H1 (cell line): ENCODE measurements at regions not wholly inside any gene's neighbourhood (a gene's known extent, or its start where the extent isn't known, plus 50 kb on each side); places are given as distances from the start of the nearest gene placed in this dataset.

Experiments used
- GTF2F1 ChIP-seq: IDR thresholded peaks from 2 replicates; pipeline ENCODE4 v1.6.1; 2012; ENCODE audit warnings: low read depth, low read length, improper control_type of control experiment, borderline replicate concordance

DNA sequence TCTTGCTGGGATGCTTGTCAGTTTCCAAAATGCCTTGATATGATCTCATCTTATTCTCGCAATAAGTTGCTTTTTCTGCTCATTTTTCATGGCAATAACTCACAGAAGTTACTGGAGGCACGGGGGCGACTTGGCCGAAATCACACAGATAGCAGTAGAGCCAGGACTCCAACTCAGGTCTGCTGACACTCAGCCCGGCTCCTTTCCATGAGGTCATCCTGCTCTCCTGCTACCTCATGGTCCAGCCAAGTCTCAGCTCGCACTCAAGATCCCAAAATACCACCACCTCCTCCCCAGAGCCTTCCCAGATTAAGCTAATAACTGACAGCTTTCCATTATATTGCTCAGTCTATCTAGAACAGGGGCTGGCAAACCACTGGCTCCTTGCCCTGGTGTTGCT lies 269.5 kb downstream of the MAP2K4 start (continued):
- TF ChIP-seq GTF2F1 = no peak
